GM20000 (cell line): ENCODE measurements at regions not wholly inside any gene's neighbourhood (a gene's known extent, or its start where the extent isn't known, plus 50 kb on each side); places are given as distances from the start of the nearest gene placed in this dataset.

Experiments
- DNase-seq: peaks from one replicate; pipeline ENCODE4 v3.0.0; 2012; ENCODE audit warnings: low spot score
- TF ChIP-seq, protein P1 (sequence below): IDR thresholded peaks from 2 replicates; pipeline ENCODE4 v1.5.1; 2012; ENCODE audit warnings: mild to moderate bottlenecking, control low read depth; ENCODE audit errors: extremely low read depth, missing control alignments

DNA sequence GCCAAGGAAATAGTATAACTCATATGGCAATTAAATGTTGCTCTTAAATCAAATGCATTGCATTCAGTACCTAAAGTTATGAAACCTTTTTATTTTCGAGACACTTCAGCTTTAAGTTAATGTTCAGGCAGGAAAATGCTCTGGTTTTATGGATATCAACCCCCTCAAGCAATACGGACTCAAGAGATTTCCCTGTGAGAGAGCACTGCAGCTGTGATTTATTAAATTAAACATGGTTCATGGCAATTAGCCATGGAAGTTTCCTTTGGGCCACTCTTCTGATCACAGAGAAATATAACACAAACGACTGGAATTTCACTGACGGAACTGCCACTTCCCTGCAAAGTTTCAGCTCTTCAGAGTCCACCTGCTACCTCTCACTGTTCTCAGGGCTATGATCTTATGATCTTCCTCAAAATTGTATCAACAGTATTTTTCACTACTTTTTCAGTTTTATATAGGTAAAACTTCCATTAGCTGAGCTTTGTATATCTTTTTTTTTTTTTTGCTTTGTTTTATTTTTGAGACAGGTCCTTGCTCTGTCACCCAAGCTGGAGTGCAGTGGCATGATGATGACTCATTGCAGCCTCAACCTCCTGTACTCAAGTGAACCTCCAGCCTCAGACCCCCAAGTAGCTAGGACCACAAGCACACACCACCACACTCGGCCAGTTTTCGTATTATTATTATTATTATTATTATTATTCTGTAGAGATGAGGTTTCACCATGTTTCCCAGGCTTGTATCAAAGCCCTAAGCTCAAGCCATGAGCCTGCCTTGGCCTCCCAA, 923.1 kb upstream of the TMPRSS15 start:
- TF ChIP-seq, protein P1, sequence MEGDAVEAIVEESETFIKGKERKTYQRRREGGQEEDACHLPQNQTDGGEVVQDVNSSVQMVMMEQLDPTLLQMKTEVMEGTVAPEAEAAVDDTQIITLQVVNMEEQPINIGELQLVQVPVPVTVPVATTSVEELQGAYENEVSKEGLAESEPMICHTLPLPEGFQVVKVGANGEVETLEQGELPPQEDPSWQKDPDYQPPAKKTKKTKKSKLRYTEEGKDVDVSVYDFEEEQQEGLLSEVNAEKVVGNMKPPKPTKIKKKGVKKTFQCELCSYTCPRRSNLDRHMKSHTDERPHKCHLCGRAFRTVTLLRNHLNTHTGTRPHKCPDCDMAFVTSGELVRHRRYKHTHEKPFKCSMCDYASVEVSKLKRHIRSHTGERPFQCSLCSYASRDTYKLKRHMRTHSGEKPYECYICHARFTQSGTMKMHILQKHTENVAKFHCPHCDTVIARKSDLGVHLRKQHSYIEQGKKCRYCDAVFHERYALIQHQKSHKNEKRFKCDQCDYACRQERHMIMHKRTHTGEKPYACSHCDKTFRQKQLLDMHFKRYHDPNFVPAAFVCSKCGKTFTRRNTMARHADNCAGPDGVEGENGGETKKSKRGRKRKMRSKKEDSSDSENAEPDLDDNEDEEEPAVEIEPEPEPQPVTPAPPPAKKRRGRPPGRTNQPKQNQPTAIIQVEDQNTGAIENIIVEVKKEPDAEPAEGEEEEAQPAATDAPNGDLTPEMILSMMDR, result no peak
- no peak for DNase-seq

DNA sequence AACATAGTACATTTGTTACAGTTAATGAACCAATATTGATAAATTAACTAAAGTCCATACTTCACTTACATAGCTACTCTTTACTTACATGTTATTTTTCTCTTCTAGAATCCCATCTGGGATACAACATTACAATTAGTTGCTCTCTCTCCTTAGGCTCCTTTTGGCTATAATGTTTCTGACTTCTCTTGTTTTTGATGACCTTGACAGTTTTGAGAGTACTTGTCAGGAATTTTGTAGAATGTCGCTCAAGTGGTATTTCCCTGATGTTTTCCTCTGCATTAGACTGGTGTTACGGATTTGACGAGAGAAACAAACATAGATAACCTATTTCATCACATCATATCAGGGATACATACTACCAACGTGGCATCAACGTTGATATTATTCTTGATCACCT, 925.4 kb upstream of the TMPRSS15 start:
- TF ChIP-seq, protein P1, result no peak

DNA sequence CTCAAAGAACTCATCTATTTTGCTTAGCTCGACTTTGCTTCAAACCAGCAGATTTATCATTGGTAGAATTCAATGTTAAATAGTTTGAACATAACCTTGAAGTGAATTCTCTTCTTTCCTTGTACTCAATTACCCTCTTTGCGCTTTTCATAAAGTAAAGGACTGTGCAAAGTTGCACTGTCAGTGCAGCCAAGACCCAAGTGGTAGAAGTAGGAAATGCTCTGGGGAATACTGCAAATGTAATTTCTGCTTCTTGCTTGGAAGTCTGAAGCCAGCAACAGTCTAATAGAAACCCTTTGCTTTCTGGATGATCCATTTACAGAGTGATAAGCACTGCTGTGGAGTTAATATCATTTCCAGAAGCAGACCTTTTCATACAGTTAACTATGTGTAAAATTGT, 936.7 kb upstream of the TMPRSS15 start:
- no peak for DNase-seq

More for the DNA sequence above, 925.4 kb upstream of the TMPRSS15 start:
- no peak for DNase-seq

DNA sequence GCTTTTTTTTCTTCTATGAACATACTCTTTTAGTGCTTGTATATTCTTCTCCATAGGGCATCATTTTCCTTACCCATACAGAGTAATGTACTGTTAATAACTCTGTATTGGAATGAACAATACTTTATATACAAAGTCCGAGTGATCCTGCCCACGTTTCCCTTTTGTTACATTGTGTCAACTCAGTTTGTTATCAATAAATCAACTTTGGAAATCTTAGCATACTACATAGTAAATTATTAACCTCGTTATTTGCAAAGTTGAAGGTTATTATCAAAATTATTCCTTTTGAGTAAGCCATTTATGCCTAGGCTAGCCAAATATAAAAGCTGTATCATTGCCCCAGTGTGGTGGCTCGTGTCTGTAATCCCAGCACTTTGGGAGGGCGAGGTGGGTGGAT, 937.4 kb upstream of the TMPRSS15 start:
- TF ChIP-seq, protein P1, result no peak
- no peak for DNase-seq

More for the DNA sequence above, 936.7 kb upstream of the TMPRSS15 start:
- TF ChIP-seq, protein P1, result no peak

DNA sequence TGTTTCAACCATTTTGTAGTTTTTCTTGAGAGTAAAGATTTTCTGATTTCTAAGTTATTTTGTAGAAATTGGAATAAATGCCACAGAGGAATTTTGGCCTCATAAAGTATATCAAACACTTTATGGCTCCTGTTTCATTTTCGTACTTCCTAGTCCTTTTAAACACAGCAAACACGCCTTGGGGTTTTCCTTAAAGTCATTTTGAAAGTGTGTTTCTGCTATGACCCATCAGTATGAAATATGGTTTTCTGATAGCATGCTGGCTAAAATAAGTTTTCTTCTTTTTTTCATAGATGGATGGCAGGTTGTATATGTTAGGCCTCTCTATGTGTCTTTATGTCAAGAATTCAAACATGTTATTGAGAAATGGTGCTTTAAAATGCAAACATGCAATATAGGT, 940.1 kb upstream of the TMPRSS15 start:
- DNase-seq, result peak; percentile 4
- TF ChIP-seq, protein P1, result no peak

DNA sequence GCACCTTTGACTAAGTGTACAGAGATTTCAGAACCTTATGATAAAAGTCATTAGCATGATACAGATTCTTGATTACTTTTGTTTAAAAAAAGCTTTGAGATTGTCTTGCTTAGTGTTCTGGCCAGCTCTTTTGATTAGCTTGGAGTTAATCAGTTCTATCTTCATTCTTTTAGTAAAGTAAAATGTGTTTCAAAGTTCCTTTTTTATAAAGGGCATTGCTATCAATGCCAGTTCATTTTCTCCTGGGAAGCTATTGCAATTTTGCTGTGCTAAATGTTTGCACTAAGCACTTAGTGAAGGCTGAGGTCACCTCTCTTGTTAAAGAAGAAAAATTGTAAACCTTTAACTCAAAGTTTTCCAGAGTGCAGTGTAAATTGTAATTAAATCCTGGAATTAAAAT, 946.7 kb upstream of the TMPRSS15 start:
- DNase-seq, result no peak
- TF ChIP-seq, protein P1, result no peak

DNA sequence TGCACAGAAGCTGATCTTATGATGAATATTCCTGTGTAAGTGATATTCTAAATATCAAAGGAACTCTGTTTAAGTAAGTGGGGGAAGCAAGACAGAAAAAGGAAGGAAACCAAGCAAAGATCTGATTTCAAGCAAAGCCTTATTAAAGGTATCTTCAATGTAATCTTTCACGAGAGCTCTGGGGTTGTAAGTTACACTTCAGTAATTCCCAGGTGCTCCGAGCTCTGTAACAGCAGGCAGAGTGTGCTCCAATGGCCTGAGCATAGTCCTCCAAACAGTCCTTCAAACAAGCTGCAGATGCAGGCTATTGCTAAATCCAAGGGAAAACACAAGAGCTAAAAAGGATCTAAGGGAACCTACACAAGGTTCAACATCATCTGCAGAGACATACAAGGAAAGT, 949.7 kb upstream of the TMPRSS15 start:
- DNase-seq, result no peak
- TF ChIP-seq, protein P1, result no peak
